ENCODE measurements at regions not wholly inside any gene's neighbourhood (a gene's known extent, or its start where the extent isn't known, plus 50 kb on each side); places are given as distances from the start of the nearest gene placed in this dataset.

DNA sequence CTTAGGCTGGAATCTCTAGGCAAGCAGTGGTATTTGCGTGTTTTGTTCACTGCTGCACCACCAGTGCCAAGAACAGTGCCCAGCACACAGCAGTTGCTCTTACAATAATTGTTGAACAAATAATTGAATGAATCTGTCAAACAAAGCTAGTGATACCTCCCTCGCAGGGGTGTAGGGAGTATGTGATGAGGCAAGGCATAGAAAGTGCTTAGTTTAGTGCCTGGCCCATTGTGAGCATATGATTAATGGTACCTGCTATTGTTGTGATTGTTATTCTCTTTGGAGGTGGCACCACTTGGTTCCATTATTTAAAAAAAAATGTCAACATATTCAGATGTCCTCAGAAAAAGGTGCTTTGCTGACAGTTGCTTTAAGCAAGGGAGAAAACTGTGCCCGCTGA is 210.1 kb upstream of the TBX3 start:
- Histone ChIP-seq H3K9ac (replicated peaks; ENCODE audit: extremely low read depth, insufficient read depth, low read length) (no peak overlapping the region), H3K27ac (ENCODE audit: insufficient read depth, low read depth, low read length) (no peak overlapping the region), H3K27me3 (ENCODE audit: control insufficient read depth in 2 of 2, insufficient read depth in 2 of 2, low read length in 2 of 2) (no peaks in the 10 kb centered on the region), H2AFZ (ENCODE audit: low read depth, low read length) (no peak overlapping the region), H3K4me1 (ENCODE audit: control insufficient read depth, extremely low read depth, insufficient read depth, low read length) (no peaks in the 10 kb centered on the region), H3K4me3 (replicated peaks in 1 of 3; ENCODE audit: insufficient read depth in 1 of 3, low read depth in 1 of 3, low read length in 3 of 3) (no peak overlapping the region), H3K36me3 (ENCODE audit: control insufficient read depth in 2 of 2, extremely low read depth in 1 of 2, insufficient read depth in 2 of 2, low read length in 2 of 2) (no peaks in the 10 kb centered on the region), H3K79me2 (ENCODE audit: control insufficient read depth, insufficient read depth, low read length) (no peaks in the 10 kb centered on the region), H3K4me2 (ENCODE audit: insufficient read depth, low read length) (no peak overlapping the region), H4K20me1 (replicated peaks; ENCODE audit: control insufficient read depth, extremely low read depth, insufficient read depth, low read length) (no peaks in the 10 kb centered on the region), H3K9me1 (replicated peaks; ENCODE audit: control insufficient read depth, extremely low read depth, insufficient read depth, low read length) (no peaks in the 10 kb centered on the region), H3K9me3 (replicated peaks; ENCODE audit: control insufficient read depth, insufficient read depth, low read length) (peaks cover 9% of the 10 kb centered on the region)
- BruUV-seq (replicated peaks) = no TSS peak
- ChIA-PET CTCF (no interaction called here), POLR2A (no interaction called here)
- dilution Hi-C loops (cut with MboI; ENCODE audit: extremely low pct_ligation_motif_present, low sequenced_read_pairs) (no loop called here), intact Hi-C loops (cut with micrococcal nuclease) (no loop called here)
- no peak for DNase-seq (ENCODE audit: low read depth, low spot score)
- TF ChIP-seq POLR2A (IDR thresholded peaks at IDR 0.05; ENCODE audit: low read depth, low read length) (no peak), MYC (IDR thresholded peaks at IDR 0.05; ENCODE audit: low read depth, low read length) (no peak), MAX (IDR thresholded peaks at IDR 0.05; ENCODE audit: insufficient read depth, insufficient read length) (no peak), GATA2 (IDR thresholded peaks at IDR 0.05; ENCODE audit: insufficient read depth, insufficient read length, low read depth, low read length) (no peak), CTCF (IDR thresholded peaks at IDR 0.05; ENCODE audit: extremely low read depth in 1 of 2, insufficient read depth in 1 of 2, low read depth in 1 of 2, low read length in 2 of 2) (no peak), POLR2AphosphoS5 (IDR thresholded peaks at IDR 0.05; ENCODE audit: insufficient read depth, low read depth, low read length) (no peak)
- FAIRE-seq = no peak

DNA sequence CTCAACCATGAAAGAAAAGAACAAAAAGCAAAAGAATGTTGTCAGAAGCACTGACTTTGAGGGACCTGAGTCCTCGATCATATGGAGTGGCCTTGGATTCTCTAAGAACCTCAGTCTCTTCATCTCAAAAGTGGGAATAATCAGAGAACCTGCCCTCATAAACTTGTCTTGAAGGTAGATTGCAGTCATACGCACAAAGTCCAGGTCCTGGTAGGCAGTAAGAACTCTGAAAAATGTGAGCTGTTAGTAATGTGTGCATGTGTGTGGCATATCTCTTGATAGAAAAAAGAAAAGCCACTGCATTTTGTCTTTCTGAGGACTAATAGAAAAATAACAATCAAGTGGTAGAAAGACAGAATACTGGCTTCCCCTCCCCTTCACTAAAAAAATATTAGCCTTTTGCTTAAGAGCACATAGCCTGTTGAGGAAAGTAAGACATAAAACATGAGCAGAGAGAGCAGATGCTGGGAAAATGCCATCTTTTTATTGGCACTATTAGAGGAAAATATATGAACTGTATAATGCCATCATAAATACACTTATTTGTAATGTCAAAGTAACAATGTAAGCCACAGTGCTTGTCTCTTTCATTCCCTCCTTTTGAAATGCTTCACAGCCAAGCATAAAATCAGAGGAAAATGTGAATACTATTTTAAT is 205.1 kb upstream of the TBX3 start:
- Histone ChIP-seq H3K9me3 (replicated peaks; ENCODE audit: control insufficient read depth, insufficient read depth, low read length) (peaks cover 9% of the 10 kb centered on the region), H3K4me3 (replicated peaks in 1 of 3; ENCODE audit: insufficient read depth in 1 of 3, low read depth in 1 of 3, low read length in 3 of 3) (no peak overlapping the region), H3K9me1 (replicated peaks; ENCODE audit: control insufficient read depth, extremely low read depth, insufficient read depth, low read length) (no peaks in the 10 kb centered on the region), H3K27ac (ENCODE audit: insufficient read depth, low read depth, low read length) (no peak overlapping the region), H3K4me2 (ENCODE audit: insufficient read depth, low read length) (no peak overlapping the region), H4K20me1 (replicated peaks; ENCODE audit: control insufficient read depth, extremely low read depth, insufficient read depth, low read length) (no peaks in the 10 kb centered on the region), H3K4me1 (ENCODE audit: control insufficient read depth, extremely low read depth, insufficient read depth, low read length) (no peaks in the 10 kb centered on the region), H3K9ac (replicated peaks; ENCODE audit: extremely low read depth, insufficient read depth, low read length) (no peak overlapping the region), H2AFZ (ENCODE audit: low read depth, low read length) (no peak overlapping the region), H3K79me2 (ENCODE audit: control insufficient read depth, insufficient read depth, low read length) (no peaks in the 10 kb centered on the region), H3K27me3 (ENCODE audit: control insufficient read depth in 2 of 2, insufficient read depth in 2 of 2, low read length in 2 of 2) (no peaks in the 10 kb centered on the region), H3K36me3 (ENCODE audit: control insufficient read depth in 2 of 2, extremely low read depth in 1 of 2, insufficient read depth in 2 of 2, low read length in 2 of 2) (no peaks in the 10 kb centered on the region)
- FAIRE-seq (no peak), DNase-seq (ENCODE audit: low read depth, low spot score) (no peak)
- intact Hi-C loops (cut with micrococcal nuclease) (no loop called here), dilution Hi-C loops (cut with MboI; ENCODE audit: extremely low pct_ligation_motif_present, low sequenced_read_pairs) (no loop called here)
- ChIA-PET POLR2A (no interaction called here), CTCF (no interaction called here)
- BruUV-seq (replicated peaks) = no TSS peak
- TF ChIP-seq MYC (IDR thresholded peaks at IDR 0.05; ENCODE audit: low read depth, low read length) (no peak), POLR2A (IDR thresholded peaks at IDR 0.05; ENCODE audit: low read depth, low read length) (no peak), POLR2AphosphoS5 (IDR thresholded peaks at IDR 0.05; ENCODE audit: insufficient read depth, low read depth, low read length) (no peak), FOS (IDR thresholded peaks at IDR 0.05; ENCODE audit: borderline replicate concordance, insufficient read depth, low read length) (no peak), JUN (IDR thresholded peaks at IDR 0.05; ENCODE audit: borderline replicate concordance, insufficient read depth, insufficient read length, low read depth) (no peak), EZH2 (IDR thresholded peaks at IDR 0.05; ENCODE audit: borderline replicate concordance, low read depth, low read length, severe bottlenecking) (no peak), CTCF (IDR thresholded peaks at IDR 0.05; ENCODE audit: extremely low read depth in 1 of 2, insufficient read depth in 1 of 2, low read depth in 1 of 2, low read length in 2 of 2) (no peak), GATA2 (IDR thresholded peaks at IDR 0.05; ENCODE audit: insufficient read depth, insufficient read length, low read depth, low read length) (no peak), MAX (IDR thresholded peaks at IDR 0.05; ENCODE audit: insufficient read depth, insufficient read length) (no peak)

Data from endothelial cell of umbilical vein (primary cell).